ENCODE measurements at regions not wholly inside any gene's neighbourhood (a gene's known extent, or its start where the extent isn't known, plus 50 kb on each side); places are given as distances from the start of the nearest gene placed in this dataset.
"Not testable (repeated sequence)": the region's sequence is repeated elsewhere in the genome, so short reads cannot be mapped to it uniquely, and the experiment has no call there.

GRCh38 chr5:10921160-10921559 is 160.1 kb upstream of the DAP start:
- DNase-seq (ENCODE audit: low read depth), result no peak

DNA sequence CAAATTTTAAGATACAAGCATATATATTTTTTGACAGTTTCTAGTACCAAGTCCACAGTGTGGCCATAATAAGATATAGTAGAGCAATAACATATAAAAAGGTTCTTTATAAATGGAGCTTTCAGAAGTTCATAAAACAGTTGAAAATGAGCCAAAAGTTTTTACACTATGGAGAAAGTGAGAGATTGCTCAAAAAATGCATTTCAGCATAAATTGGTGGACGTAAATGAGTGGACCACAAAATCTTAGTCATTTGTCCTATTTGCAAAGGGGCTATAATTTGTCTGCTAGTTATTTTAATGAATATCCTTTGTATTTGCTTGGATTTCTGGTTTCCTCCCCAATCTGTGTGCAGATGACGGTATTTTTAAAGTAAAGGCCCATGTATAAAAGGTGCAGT is 159.4 kb upstream of the DAP start:
- DNase-seq (ENCODE audit: low read depth), result no peak

GRCh38 chr5:10914741-10915480 is 153.9 kb upstream of the DAP start:
- no peak for DNase-seq (ENCODE audit: low read depth)

GRCh38 chr5:10913841-10914240 is 152.8 kb upstream of the DAP start:
- DNase-seq (ENCODE audit: low read depth), result no peak

DNA sequence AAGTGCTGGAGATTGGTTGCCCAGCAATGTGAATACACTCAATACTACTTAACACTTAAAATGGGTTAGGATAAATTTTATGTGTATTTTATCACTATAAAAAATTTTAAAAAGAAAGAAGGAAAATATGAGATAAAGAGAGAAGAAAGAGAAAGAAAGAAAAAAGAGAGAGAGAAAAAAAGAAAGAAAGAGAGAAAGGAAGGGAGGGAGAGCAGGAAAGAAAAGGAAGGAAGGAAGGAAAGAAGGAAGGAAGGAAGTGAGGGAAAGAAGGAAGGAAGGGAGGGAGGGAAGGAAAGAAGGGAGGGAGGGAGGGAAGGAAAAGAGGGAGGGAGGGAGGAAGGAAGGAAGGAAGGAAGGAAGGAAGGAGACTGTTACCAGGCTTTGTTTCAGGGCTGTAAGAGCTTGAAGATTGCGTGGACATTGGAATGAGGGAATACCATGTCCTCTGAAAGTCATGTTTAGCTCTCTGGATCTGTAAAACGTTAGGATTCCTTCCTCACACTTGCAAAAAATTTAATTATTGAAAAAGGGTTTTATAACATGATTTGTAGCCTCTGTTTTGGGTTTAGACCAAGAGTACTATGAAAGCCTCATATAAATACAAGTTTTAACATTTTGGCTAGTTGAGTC is 152.3 kb upstream of the DAP start:
- DNase-seq (ENCODE audit: low read depth), result no peak

DNA sequence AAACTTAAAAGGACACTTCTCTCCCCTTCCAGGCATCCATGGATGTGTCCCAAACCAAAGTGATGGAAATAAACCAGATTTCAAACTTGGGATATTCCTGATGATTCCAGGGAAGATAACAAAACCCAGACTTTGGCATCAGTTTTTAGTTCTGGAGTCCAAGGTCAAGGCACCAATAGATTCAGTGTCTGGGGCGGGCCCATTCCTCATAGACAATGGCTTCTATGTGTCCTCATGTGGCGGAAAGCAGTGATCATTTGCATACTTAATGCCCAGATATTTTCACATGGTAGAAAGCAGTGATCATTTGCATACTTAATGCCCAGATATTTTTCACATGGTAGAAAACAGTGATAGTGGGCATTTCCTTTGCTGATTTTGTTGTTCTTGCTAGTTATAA is 151.4 kb upstream of the DAP start:
- DNase-seq (ENCODE audit: low read depth), result no peak

DNA sequence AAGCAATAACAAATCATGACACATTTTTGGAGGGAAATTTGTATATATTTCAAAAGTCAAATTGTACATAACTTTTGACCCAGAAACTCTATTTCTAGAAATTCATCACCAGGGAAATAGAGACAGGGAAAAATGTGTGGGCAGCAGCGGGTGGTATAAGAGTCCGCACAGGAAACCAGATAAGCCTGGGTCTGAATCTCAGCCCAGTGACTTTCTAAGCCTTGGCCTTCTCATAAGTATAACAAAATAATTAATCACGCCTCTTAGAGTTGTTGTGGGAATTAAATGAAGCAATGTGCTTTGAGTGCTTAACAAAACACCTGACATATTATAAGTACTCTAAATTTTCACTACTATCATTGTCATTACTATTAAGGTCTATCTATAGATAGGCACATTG is 149.2 kb upstream of the DAP start:
- no peak for DNase-seq (ENCODE audit: low read depth)

- DNase-seq (ENCODE audit: low read depth), result no peak
Measured at GRCh38 chr5:10904862-10905432, 143.9 kb upstream of the DAP start.

DNA sequence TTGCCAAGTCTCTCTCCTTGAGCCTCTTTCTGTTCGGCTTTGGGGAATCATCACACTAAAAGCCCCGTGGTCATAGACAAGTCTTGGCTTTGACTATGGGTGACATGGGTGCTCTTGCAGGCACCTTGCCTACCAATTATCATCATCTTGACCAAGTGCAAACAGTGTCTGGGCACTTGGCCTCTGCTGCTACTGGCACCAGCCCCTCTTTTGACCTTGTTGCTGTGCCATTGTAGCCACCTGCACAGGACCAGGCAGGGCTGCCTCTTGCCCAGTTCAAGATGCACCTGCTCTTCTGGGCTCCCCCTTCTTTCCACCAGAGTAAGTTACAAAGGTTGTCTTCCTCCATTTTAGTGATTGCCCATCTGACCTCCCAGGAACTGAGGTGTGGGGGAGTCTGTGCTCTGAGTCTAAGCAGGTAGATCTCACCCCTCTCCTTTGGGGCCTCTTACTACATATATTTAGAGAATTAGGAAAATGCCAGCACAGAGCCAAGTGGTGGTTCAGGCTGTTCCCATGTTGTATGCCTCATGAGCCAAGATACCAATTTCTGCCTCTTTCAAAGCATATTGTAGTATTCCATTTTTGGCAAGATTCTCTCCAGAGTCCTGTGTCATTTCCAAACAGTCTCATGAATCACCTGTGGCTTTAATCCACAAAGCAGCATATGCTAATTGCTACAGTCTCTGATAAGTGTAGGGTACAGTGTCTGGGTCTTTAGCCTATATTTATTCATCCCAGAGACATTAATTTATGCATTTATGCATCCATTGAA is 142.9 kb upstream of the DAP start:
- no peak for DNase-seq (ENCODE audit: low read depth)

DNA sequence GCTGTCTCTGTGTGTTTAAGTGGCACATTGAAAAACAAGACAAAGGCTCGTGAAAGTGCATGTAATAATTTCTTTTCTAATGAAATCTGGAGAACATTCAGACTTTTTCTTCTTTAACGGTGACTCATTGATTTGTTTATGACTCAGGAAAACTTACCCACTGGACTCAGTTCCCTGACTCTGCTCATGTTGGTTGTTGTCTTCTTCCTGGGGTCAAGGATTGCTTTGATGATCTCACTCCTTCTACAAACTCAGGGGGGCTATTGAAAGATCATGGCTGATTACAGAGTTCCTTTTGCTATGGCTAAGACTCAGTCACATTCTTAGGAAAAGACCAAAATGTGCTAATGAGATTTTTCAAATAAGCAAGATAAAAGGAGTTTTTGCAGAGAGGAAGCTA is 141.1 kb upstream of the DAP start:
- DNase-seq (ENCODE audit: low read depth), result no peak

- no peak for DNase-seq (ENCODE audit: low read depth)
Measured at GRCh38 chr5:10898514-10898913, 137.5 kb upstream of the DAP start.

DNA sequence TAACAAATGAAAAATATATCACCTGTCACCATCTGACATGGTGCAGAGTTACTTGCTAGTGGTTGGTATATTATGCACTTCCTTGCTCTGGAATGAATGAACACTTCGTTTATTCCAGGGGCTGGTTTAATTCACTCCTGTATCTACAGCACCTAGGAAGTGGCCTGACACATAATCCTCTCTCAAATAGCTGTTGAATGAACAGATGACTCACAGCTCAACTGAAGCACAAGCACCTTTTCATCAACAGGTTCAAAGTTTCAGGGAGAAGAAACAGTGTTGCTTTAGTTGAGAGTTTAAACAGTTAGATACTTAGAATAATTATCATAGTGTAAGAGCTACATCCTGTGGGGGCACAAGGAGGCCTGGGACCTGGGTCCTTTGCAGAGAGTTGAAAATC is 135.0 kb upstream of the DAP start:
- no peak for DNase-seq (ENCODE audit: low read depth)

- no peak for DNase-seq (ENCODE audit: low read depth)
Measured at GRCh38 chr5:10894445-10895054, 133.5 kb upstream of the DAP start.

- no peak for DNase-seq (ENCODE audit: low read depth)
Measured at GRCh38 chr5:10892911-10893215, 131.8 kb upstream of the DAP start.

GRCh38 chr5:10892147-10892910 is 131.3 kb upstream of the DAP start:
- no peak for DNase-seq (ENCODE audit: low read depth)

DNA sequence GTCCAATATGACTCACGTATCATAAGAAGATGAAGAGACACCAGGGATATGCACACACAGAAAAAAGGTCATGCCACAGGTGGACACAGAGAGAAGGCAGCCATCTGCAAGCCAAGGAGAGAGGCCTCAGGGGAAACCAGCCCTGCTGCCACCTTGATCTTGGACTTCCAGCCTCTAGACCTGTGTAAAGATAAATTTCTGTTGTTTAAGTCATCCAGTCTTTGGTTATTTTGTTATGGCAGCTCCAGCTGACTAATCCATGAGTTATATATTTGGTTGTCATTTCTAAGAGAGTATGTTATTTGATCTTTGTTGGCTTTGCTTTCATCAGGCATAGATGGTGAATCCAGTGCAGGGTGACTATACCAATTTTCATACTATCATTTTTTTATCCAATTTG is 130.2 kb upstream of the DAP start:
- DNase-seq (ENCODE audit: low read depth), result no peak

DNA sequence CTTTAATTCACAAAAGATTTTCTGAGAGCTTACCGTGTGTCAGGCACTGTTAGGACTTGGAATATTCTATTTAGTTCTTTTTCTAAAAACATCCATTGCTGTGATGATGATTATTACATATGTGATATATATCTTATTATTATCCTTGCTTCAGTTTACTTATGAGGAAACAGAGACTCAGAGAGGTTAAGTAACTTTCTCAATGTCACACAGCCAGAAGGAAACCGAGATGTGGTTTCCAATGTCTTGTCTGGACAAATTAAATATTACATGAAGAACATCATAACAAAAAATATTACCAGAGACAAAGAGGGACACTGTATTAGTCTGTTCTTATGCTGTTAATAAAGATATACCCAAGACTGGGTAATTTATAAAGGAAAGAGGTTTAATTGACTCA is 125.5 kb upstream of the DAP start:
- DNase-seq (ENCODE audit: low read depth), result no peak

GRCh38 chr5:10885026-10885425 is 124.0 kb upstream of the DAP start:
- no peak for DNase-seq (ENCODE audit: low read depth)

DNA sequence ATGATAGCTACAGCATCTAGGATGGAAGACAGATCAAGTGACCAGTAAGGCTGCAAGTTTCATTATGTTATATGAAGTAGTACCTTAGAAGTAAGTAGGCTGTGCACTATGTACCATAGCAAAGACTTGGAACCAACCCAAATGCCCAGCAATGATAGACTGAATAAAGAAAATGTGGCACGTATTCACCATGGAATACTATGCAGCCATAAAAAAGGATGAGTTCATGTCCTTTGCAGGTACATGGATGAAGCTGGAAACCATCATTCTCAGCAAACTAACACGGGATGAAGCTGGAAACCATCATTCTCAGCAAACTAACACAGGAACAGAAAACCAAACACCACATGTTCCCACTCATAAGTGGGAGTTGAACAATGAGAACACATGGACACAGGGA is 122.9 kb upstream of the DAP start:
- not testable (repeated sequence) for DNase-seq (ENCODE audit: low read depth)

DNA sequence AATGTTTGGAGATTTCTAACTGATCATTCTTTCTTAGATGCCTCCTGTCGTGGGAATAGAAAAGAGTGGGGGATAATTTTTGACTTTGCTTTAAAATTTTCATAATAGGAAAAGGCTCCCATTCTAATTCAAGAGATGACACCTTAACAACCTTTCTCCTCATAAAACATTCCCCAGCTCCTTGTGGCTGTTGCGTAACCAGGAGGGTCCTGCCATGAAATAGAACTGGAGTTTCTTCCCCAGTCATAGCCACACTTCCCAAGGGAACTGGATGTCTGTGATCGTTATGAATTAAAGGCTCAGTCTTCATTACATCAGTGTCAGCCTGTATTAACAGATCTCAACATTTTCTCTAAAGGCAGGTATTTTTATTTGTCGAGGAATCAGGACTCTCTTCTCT is 119.9 kb upstream of the DAP start:
- DNase-seq (ENCODE audit: low read depth), result no peak

DNA sequence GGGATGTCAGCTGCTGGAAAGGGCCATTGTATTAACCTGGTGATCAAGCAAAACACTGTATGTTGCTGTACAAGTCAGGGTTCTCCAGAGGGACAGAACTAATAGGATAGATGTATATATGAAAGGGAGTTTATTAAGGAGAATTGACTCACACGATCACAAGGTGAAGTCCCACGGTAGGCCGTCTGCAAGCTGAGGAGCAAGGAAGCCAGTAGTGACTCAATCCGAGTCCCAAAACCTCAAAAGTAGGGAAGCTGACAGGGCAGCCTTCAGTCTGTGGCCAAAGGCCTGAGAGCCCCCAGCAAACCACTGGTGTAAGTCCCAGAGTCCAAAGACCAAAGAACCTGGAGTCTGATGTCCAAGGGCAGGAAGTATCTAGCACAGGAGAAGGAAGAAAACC is 116.0 kb upstream of the DAP start:
- DNase-seq (ENCODE audit: low read depth), result not testable (repeated sequence)

Measured in activated gamma-delta T cell treated with anti-CD3 and anti-CD28 coated beads, Interleukin-2, amount 50 U/mL, for 16 hours (primary cell).